HEK293T (cell line): ENCODE measurements at regions not wholly inside any gene's neighbourhood (a gene's known extent, or its start where the extent isn't known, plus 50 kb on each side); places are given as distances from the start of the nearest gene placed in this dataset.

Source experiments
- CTCF ChIA-PET: fragments of 350-600 bp; formaldehyde crosslinking; extraction: SDS; loops from one replicate; lab custom pipeline; 2021; ENCODE audit warnings: antibody characterized with exemption, inconsistent platforms; lab: Yijun Ruan, JAX
- POLR2A ChIA-PET: fragments of 350-600 bp; formaldehyde crosslinking; extraction: SDS; loops from one replicate; lab custom pipeline; 2020; ENCODE audit warnings: antibody characterized with exemption, inconsistent platforms; lab: Yijun Ruan, JAX
- DNase-seq: peaks from one replicate; pipeline ENCODE4 v3.0.0; 2012; ENCODE audit warnings: mixed read lengths; ENCODE audit errors: extremely low spot score
- ARNT ChIP-seq: fragments of 450-650 bp; IDR thresholded peaks from 2 replicates; pipeline ENCODE4 v1.6.1; 2017; ENCODE audit warnings: mild to moderate bottlenecking
- BHLHE40 ChIP-seq: fragments of 450-650 bp; IDR thresholded peaks from 2 replicates; pipeline ENCODE4 v1.6.1; 2016; ENCODE audit warnings: mild to moderate bottlenecking, moderate library complexity, borderline replicate concordance
- CTBP1 ChIP-seq: fragments of 450-650 bp; IDR thresholded peaks from 2 replicates; pipeline ENCODE4 v1.6.1; 2016; ENCODE audit warnings: borderline replicate concordance
- ELF4 ChIP-seq: fragments of 450-650 bp; IDR thresholded peaks from 2 replicates; pipeline ENCODE4 v1.6.1; 2017; ENCODE audit warnings: antibody characterized with exemption
- FOXA1 ChIP-seq: fragments of 450-650 bp; IDR thresholded peaks from 2 replicates; pipeline ENCODE4 v1.6.1; 2016; ENCODE audit warnings: mild to moderate bottlenecking
- FOXK2 ChIP-seq: fragments of 450-650 bp; IDR thresholded peaks from 2 replicates; pipeline ENCODE4 v1.6.1; 2016; ENCODE audit warnings: mild to moderate bottlenecking
- FOXM1 ChIP-seq: fragments of 450-650 bp; IDR thresholded peaks from 2 replicates; pipeline ENCODE4 v1.6.1; 2017; ENCODE audit warnings: mild to moderate bottlenecking, borderline replicate concordance
- HDGF ChIP-seq: fragments of 450-650 bp; IDR thresholded peaks from 2 replicates; pipeline ENCODE4 v1.6.1; 2017; ENCODE audit warnings: antibody characterized with exemption, borderline replicate concordance
- L3MBTL2 ChIP-seq: fragments of 450-650 bp; conservative IDR thresholded peaks from 2 replicates; pipeline ENCODE4 v1.6.1; 2016; ENCODE audit warnings: mild to moderate bottlenecking
- LEF1 ChIP-seq: fragments of 450-650 bp; IDR thresholded peaks from 2 replicates; pipeline ENCODE4 v1.6.1; 2017; ENCODE audit warnings: mild to moderate bottlenecking, borderline replicate concordance
- NFRKB ChIP-seq: fragments of 450-650 bp; IDR thresholded peaks from 2 replicates; pipeline ENCODE4 v1.6.1; 2016; ENCODE audit warnings: mild to moderate bottlenecking, moderate library complexity
- PKNOX1 ChIP-seq: fragments of 450-650 bp; IDR thresholded peaks from 2 replicates; pipeline ENCODE4 v1.6.1; 2016
- SP1 ChIP-seq: fragments of 450-650 bp; IDR thresholded peaks from 2 replicates; pipeline ENCODE4 v1.6.1; 2017
- SUZ12 ChIP-seq: fragments of 450-650 bp; IDR thresholded peaks from 2 replicates; pipeline ENCODE4 v1.6.1; 2016; ENCODE audit warnings: mild to moderate bottlenecking
- TARDBP ChIP-seq: fragments of 450-650 bp; IDR thresholded peaks from 2 replicates; pipeline ENCODE4 v1.6.1; 2016
- ZNF384 ChIP-seq: fragments of 450-650 bp; IDR thresholded peaks from 2 replicates; pipeline ENCODE4 v1.6.1; 2016

- no peak for DNase-seq
- ChIA-PET POLR2A (no interaction called here), CTCF (no interaction called here)
- no peak for TF ChIP-seq ARNT
- no peak for TF ChIP-seq PKNOX1
- no peak for TF ChIP-seq L3MBTL2
These were observed 1891.7 kb upstream of the WWC1 start for GRCh38 chr5:166399781-166400180.

GRCh38 chr5:166401391-166401790 lies 1890.1 kb upstream of the WWC1 start:
- TF ChIP-seq ELF4 = no peak
- ChIA-PET POLR2A (interaction anchor here (0.6 kb wide), 1 partner anchor 637 kb away, joined by 3 read pairs; no protein-coding TSS in a partner anchor), CTCF (no interaction called here)
- DNase-seq = no peak

GRCh38 chr5:166412191-166412590 lies 1879.3 kb upstream of the WWC1 start:
- POLR2A ChIA-PET = no interaction called here

GRCh38 chr5:166427211-166427610 lies 1864.2 kb upstream of the WWC1 start:
- ChIA-PET CTCF (no interaction called here), POLR2A (no interaction called here)
- no peak for DNase-seq
- TF ChIP-seq FOXM1 = no peak
- no peak for TF ChIP-seq FOXK2
- TF ChIP-seq SUZ12 = no peak
- TF ChIP-seq L3MBTL2 = no peak
- no peak for TF ChIP-seq NFRKB
- TF ChIP-seq CTBP1 = no peak
- no peak for TF ChIP-seq BHLHE40
- no peak for TF ChIP-seq PKNOX1
- no peak for TF ChIP-seq FOXA1
- no peak for TF ChIP-seq HDGF
- no peak for TF ChIP-seq LEF1
- no peak for TF ChIP-seq TARDBP
- no peak for TF ChIP-seq ELF4
- TF ChIP-seq ARNT = no peak
- TF ChIP-seq SP1 = no peak
- TF ChIP-seq ZNF384 = no peak

More at GRCh38 chr5:166412191-166412590, 1879.3 kb upstream of the WWC1 start:
- DNase-seq = no peak
- no peak for TF ChIP-seq ARNT
- no peak for TF ChIP-seq NFRKB
- no peak for TF ChIP-seq BHLHE40
- no peak for TF ChIP-seq HDGF
- CTCF ChIA-PET = no interaction called here

GRCh38 chr5:166428264-166428803 lies 1863.1 kb upstream of the WWC1 start:
- CTCF ChIA-PET = no interaction called here

GRCh38 chr5:166430491-166431319 lies 1860.7 kb upstream of the WWC1 start:
- DNase-seq = no peak
- TF ChIP-seq CTBP1 (no peak), BHLHE40 (no peak), SUZ12 (no peak), NFRKB (no peak), SP1 (no peak), FOXA1 (no peak), ELF4 (no peak), FOXK2 (no peak), TARDBP (no peak), L3MBTL2 (no peak), ARNT (no peak)
- CTCF ChIA-PET = no interaction called here
- POLR2A ChIA-PET = no interaction called here

More at GRCh38 chr5:166428264-166428803, 1863.1 kb upstream of the WWC1 start:
- POLR2A ChIA-PET = no interaction called here
- DNase-seq = no peak
- TF ChIP-seq FOXA1 (no peak), NFRKB (no peak), PKNOX1 (no peak), SUZ12 (no peak), CTBP1 (no peak), HDGF (no peak), BHLHE40 (no peak), L3MBTL2 (no peak), ZNF384 (no peak), ELF4 (no peak), LEF1 (no peak), TARDBP (no peak), SP1 (no peak), FOXK2 (no peak), FOXM1 (no peak), ARNT (no peak)

- POLR2A ChIA-PET = no interaction called here
- TF ChIP-seq ARNT (no peak), ELF4 (no peak), CTBP1 (no peak), PKNOX1 (no peak), FOXM1 (no peak), ZNF384 (no peak), SUZ12 (no peak), HDGF (no peak), FOXK2 (no peak), L3MBTL2 (no peak)
- CTCF ChIA-PET = no interaction called here
- DNase-seq = no peak
These were observed 1860.0 kb upstream of the WWC1 start for GRCh38 chr5:166431456-166431855.
